H9 (cell line): ENCODE measurements at regions not wholly inside any gene's neighbourhood (a gene's known extent, or its start where the extent isn't known, plus 50 kb on each side); places are given as distances from the start of the nearest gene placed in this dataset.
"Not testable (repeated sequence)": the region's sequence is repeated elsewhere in the genome, so short reads cannot be mapped to it uniquely, and the experiment has no call there.

Experiments
- DNase-seq: peaks from one replicate; pipeline ENCODE4 v3.0.0-alpha.2; 2017
- H2AFZ ChIP-seq: one replicate; pipeline ENCODE4 v1.6.1; 2013; ENCODE audit warnings: mild to moderate bottlenecking, low read length, control low read depth, moderate library complexity
- H2AK5ac ChIP-seq: 2 replicates; pipeline ENCODE4 v1.6.1; 2013; ENCODE audit warnings: low read length, control low read depth, mixed read lengths; ENCODE audit not compliant: insufficient read length
- H2BK120ac ChIP-seq: one replicate; pipeline ENCODE4 v1.6.1; 2013; ENCODE audit warnings: low read depth, mild to moderate bottlenecking, low read length, control low read depth, inconsistent platforms; ENCODE audit not compliant: poor library complexity, severe bottlenecking
- H2BK12ac ChIP-seq: 2 replicates; pipeline ENCODE4 v1.6.1; 2013; ENCODE audit warnings: low read length, control low read depth, mixed read lengths, low read depth; ENCODE audit not compliant: insufficient read length
- H2BK15ac ChIP-seq: 2 replicates; pipeline ENCODE4 v1.6.1; 2013; ENCODE audit warnings: low read depth, low read length, control low read depth
- H2BK20ac ChIP-seq: one replicate; pipeline ENCODE4 v1.6.1; 2013; ENCODE audit warnings: low read depth, mild to moderate bottlenecking, low read length, control low read depth, inconsistent platforms; ENCODE audit not compliant: poor library complexity, severe bottlenecking
- H2BK5ac ChIP-seq: 2 replicates; pipeline ENCODE4 v1.6.1; 2013; ENCODE audit warnings: low read length, control low read depth, mixed read lengths; ENCODE audit not compliant: insufficient read length
- H3K14ac ChIP-seq: 2 replicates; pipeline ENCODE4 v1.6.1; 2013; ENCODE audit warnings: low read length, control low read depth; ENCODE audit not compliant: insufficient read depth
- H3K18ac ChIP-seq: 2 replicates; pipeline ENCODE4 v1.6.1; 2013; ENCODE audit warnings: low read depth, mild to moderate bottlenecking, mixed read lengths, low read length, control low read depth; ENCODE audit not compliant: insufficient read length
- H3K23ac ChIP-seq: 2 replicates; pipeline ENCODE4 v1.6.1; 2013; ENCODE audit warnings: low read length, control low read depth, mixed read lengths, low read depth; ENCODE audit not compliant: insufficient read length
- H3K23me2 ChIP-seq: 2 replicates; pipeline ENCODE4 v1.6.1; 2013; ENCODE audit warnings: low read depth, mild to moderate bottlenecking, mixed read lengths, low read length, control low read depth; ENCODE audit not compliant: insufficient read length, poor library complexity, severe bottlenecking
- H3K27ac ChIP-seq: 2 replicates; pipeline ENCODE4 v1.5.1; 2013; ENCODE audit warnings: low read length, control low read depth, mixed read lengths, low read depth; ENCODE audit not compliant: insufficient read length
- H3K27me3 ChIP-seq: 2 replicates; pipeline ENCODE4 v1.6.1; 2013; ENCODE audit warnings: low read length, control low read depth, inconsistent platforms; ENCODE audit not compliant: insufficient read depth
- H3K4ac ChIP-seq: 2 replicates; pipeline ENCODE4 v1.6.1; 2013; ENCODE audit warnings: low read depth, mild to moderate bottlenecking, control low read depth, inconsistent platforms, low read length, moderate library complexity
- H3K4me1 ChIP-seq: 2 replicates; pipeline ENCODE4 v1.6.1; 2013; ENCODE audit warnings: low read length, control low read depth, inconsistent platforms; ENCODE audit not compliant: insufficient read depth
- H3K4me2 ChIP-seq: 2 replicates; pipeline ENCODE4 v1.6.1; 2013; ENCODE audit warnings: low read length, control low read depth, mixed read lengths; ENCODE audit not compliant: insufficient read length, insufficient read depth
- H3K56ac ChIP-seq: 2 replicates; pipeline ENCODE4 v1.6.1; 2013; ENCODE audit warnings: low read depth, mild to moderate bottlenecking, mixed read lengths, low read length, control low read depth; ENCODE audit not compliant: insufficient read length
- H3K79me1 ChIP-seq: 2 replicates; pipeline ENCODE4 v1.6.1; 2013; ENCODE audit warnings: low read depth, mild to moderate bottlenecking, moderate library complexity, low read length, control low read depth, inconsistent platforms; ENCODE audit not compliant: insufficient read depth, poor library complexity, severe bottlenecking
- H3K79me2 ChIP-seq: 2 replicates; pipeline ENCODE4 v1.6.1; 2013; ENCODE audit warnings: low read length, control low read depth, inconsistent platforms; ENCODE audit not compliant: insufficient read depth
- H3K9ac ChIP-seq: 2 replicates; pipeline ENCODE4 v1.6.1; 2013; ENCODE audit warnings: low read length, control low read depth, mixed read lengths; ENCODE audit not compliant: insufficient read length; ENCODE audit errors: extremely low read depth
- H3K9me3 ChIP-seq: one replicate; pipeline ENCODE4 v1.6.1; 2013; ENCODE audit warnings: low read depth, low read length, inconsistent platforms; ENCODE audit not compliant: control insufficient read depth
- H3T11ph ChIP-seq: one replicate; pipeline ENCODE4 v1.6.1; 2013; ENCODE audit warnings: mild to moderate bottlenecking, low read length, control low read depth, inconsistent platforms
- H4K20me1 ChIP-seq: one replicate; pipeline ENCODE4 v1.6.1; 2013; ENCODE audit not compliant: control insufficient read depth, insufficient read length, insufficient read depth
- H4K5ac ChIP-seq: 2 replicates; pipeline ENCODE4 v1.6.1; 2013; ENCODE audit warnings: low read depth, mild to moderate bottlenecking, mixed read lengths, low read length, control low read depth; ENCODE audit not compliant: insufficient read length
- H4K8ac ChIP-seq: replicated peaks from 2 replicates; pipeline ENCODE4 v1.6.1; 2013; ENCODE audit warnings: low read length, control low read depth, mixed read lengths, low read depth; ENCODE audit not compliant: insufficient read length
- H4K91ac ChIP-seq: 2 replicates; pipeline ENCODE4 v1.6.1; 2013; ENCODE audit warnings: low read depth, mild to moderate bottlenecking, moderate library complexity, mixed read lengths, low read length, control low read depth; ENCODE audit not compliant: insufficient read length
- H3K27ac Mint-ChIP-seq, 3 experiments: 2 replicates in 2 of 3; 3 replicates in 1 of 3; pipeline ENCODE4 v1.8.0; 2020 to 2021; ENCODE audit warnings: mixed read lengths in 3 of 3, mild to moderate bottlenecking in 1 of 3, moderate library complexity in 1 of 3
- H3K27me3 Mint-ChIP-seq: 2 replicates; pipeline ENCODE4 v1.8.0; 2021; ENCODE audit warnings: low read depth, mild to moderate bottlenecking, moderate library complexity, mixed read lengths
- H3K36me3 Mint-ChIP-seq, 3 experiments: 2 replicates in 2 of 3; 3 replicates in 1 of 3; pipeline ENCODE4 v1.8.0; 2020 to 2021; ENCODE audit warnings: low read depth in 3 of 3, mixed read lengths in 3 of 3; ENCODE audit not compliant: insufficient read depth in 1 of 3
- H3K4me1 Mint-ChIP-seq, 2 experiments: 2 replicates each; pipeline ENCODE4 v1.8.0; 2020; ENCODE audit warnings: mixed read lengths in 2 of 2
- H3K4me3 Mint-ChIP-seq, 2 experiments: 2 replicates in 1 of 2; 3 replicates in 1 of 2; pipeline ENCODE4 v1.8.0; 2020 to 2021; ENCODE audit warnings: mild to moderate bottlenecking in 2 of 2, mixed read lengths in 2 of 2, moderate library complexity in 1 of 2
- H3K9me3 Mint-ChIP-seq, 2 experiments: 2 replicates in 1 of 2; 3 replicates in 1 of 2; pipeline ENCODE4 v1.8.0; 2020; ENCODE audit warnings: mild to moderate bottlenecking in 2 of 2, mixed read lengths in 2 of 2, moderate library complexity in 1 of 2
- WGBS: extraction: QIAGEN DNeasy Blood & Tissue Kit; methylation state at CpG from one replicate; pipeline ENCODE4 v1.1.7; 2013; ENCODE audit warnings: missing lambda C conversion rate, low lambda C conversion rate, mixed read lengths; ENCODE audit not compliant: insufficient read length; ENCODE audit errors: extremely low coverage; 5-methylcytosine and 5-hydroxymethylcytosine counted together

DNA sequence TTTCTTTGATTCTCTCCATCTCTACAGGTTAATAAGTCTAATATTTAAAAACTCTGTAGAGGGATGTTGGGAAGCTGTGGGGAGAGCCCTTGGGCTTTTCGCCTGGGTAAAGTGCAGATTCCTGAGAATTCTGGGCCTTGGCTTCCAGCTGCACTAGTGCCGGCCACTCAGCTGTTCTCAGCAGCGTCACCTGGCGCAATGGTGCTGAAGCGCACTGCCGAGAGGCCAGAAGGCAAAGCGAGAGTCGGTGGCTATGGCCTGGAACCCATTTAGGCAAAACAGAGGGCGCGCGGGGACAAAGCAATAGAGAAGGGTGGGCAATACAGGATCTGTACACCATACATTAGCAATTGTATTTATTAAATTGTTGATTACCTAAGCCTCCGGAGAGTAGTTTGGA, 70.8 kb upstream of the FCGR1A start:
- not testable (repeated sequence) for H3K14ac ChIP-seq, H3K18ac ChIP-seq, H2BK12ac ChIP-seq, H4K8ac ChIP-seq, H2BK5ac ChIP-seq, H3K4me2 ChIP-seq, H3K36me3 Mint-ChIP-seq, H3K4me3 Mint-ChIP-seq, H3K9me3 ChIP-seq, H3K27me3 ChIP-seq, H3T11ph ChIP-seq, H3K79me2 ChIP-seq, H4K91ac ChIP-seq, H3K23me2 ChIP-seq, H3K23ac ChIP-seq, H3K9me3 Mint-ChIP-seq, H3K4me1 Mint-ChIP-seq, H2AK5ac ChIP-seq, H2BK20ac ChIP-seq, DNase-seq, H2BK120ac ChIP-seq, H2BK15ac ChIP-seq, H3K9ac ChIP-seq, H3K27ac Mint-ChIP-seq, H3K79me1 ChIP-seq, H4K5ac ChIP-seq, H3K4ac ChIP-seq, H3K4me1 ChIP-seq, H3K56ac ChIP-seq, H3K27me3 Mint-ChIP-seq, H2AFZ ChIP-seq, H4K20me1 ChIP-seq, H3K27ac ChIP-seq
- no CpG with 5 or more reads among the region's 12 CpGs for WGBS

DNA sequence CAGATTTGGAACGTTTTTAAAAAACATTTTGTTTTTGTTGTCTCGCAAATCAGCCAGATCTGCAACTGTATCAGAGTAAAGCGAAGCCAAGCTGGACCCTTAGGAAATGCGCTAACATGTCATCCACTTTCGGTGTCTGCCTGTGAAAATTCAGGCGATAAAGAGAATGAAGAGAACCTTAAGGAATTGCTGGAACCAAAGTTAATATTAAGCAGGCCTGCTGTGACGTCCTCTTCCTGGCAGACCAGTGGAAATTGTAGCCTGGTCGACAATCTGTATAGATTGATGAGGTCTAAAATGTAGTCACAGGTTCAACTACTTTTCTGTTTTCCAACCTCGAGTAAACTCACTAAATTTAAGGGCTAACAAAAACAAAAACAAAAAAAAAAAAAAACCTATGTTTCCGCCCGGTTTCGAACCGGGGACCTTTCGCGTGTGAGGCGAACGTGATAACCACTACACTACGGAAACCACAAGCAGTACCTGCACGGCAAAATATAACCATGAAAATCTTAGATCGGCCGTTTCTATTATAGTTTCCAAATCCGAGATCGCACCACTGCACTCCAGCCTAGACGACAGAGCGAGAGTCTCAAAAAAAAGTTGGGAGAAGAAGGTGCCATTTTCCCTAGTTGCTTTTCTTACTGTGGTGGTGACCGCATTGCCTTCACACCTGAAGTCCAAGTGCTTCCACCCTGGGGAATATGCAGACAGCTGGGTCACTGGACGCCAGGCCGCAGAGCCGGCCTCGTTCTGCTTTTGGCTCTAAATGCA, 70.2 kb upstream of the FCGR1A start:
- peak; percentile 35 for DNase-seq
- WGBS, result no CpG with 5 or more reads among the region's 30 CpGs
- not testable (repeated sequence) for H4K20me1 ChIP-seq, H4K8ac ChIP-seq, H3K9me3 Mint-ChIP-seq, H3K56ac ChIP-seq, H2BK15ac ChIP-seq, H3K27me3 Mint-ChIP-seq, H3K27ac ChIP-seq, H2AFZ ChIP-seq, H3K4me1 ChIP-seq, H3T11ph ChIP-seq, H3K4ac ChIP-seq, H3K79me2 ChIP-seq, H3K23ac ChIP-seq, H2BK5ac ChIP-seq, H3K79me1 ChIP-seq, H2BK20ac ChIP-seq, H3K9me3 ChIP-seq, H3K27me3 ChIP-seq, H3K27ac Mint-ChIP-seq, H3K4me1 Mint-ChIP-seq, H3K18ac ChIP-seq, H3K14ac ChIP-seq, H2AK5ac ChIP-seq, H2BK120ac ChIP-seq, H2BK12ac ChIP-seq, H4K5ac ChIP-seq, H3K23me2 ChIP-seq, H3K36me3 Mint-ChIP-seq, H4K91ac ChIP-seq
- peak overlapping the region; percentile 68 to 76 for H3K4me3 Mint-ChIP-seq
- H3K4me2 ChIP-seq, result peak overlapping the region; percentile 29
- H3K9ac ChIP-seq, result peak overlapping the region; percentile 19
